ENCODE measurements at regions not wholly inside any gene's neighbourhood (a gene's known extent, or its start where the extent isn't known, plus 50 kb on each side); places are given as distances from the start of the nearest gene placed in this dataset.

- TF ChIP-seq CTCF (conservative IDR thresholded peaks at IDR 0.05 in 1 of 2, IDR thresholded peaks at IDR 0.05 in 1 of 2; ENCODE audit: low read depth in 1 of 2, low read length in 2 of 2), result no peak
- TF ChIP-seq EZH2 (IDR thresholded peaks at IDR 0.05; ENCODE audit: low read length, missing control alignments), result no peak
These were observed 585.3 kb downstream of the EBF1 start for GRCh38 chr5:158514319-158514985.
